Activated CD4-positive, alpha-beta T cell treated with anti-CD3 and anti-CD28 coated beads for 1 hour (primary cell): ENCODE measurements at regions not wholly inside any gene's neighbourhood (a gene's known extent, or its start where the extent isn't known, plus 50 kb on each side); places are given as distances from the start of the nearest gene placed in this dataset.
A peak's percentile ranks its signal among the peaks of the same experiment; 100 is the strongest.
"Not testable (repeated sequence)": the region's sequence is repeated elsewhere in the genome, so short reads cannot be mapped to it uniquely, and the experiment has no call there.

Experiments used
- DNase-seq: peaks from one replicate; pipeline ENCODE4 v3.0.0-alpha.2; 2020

DNA sequence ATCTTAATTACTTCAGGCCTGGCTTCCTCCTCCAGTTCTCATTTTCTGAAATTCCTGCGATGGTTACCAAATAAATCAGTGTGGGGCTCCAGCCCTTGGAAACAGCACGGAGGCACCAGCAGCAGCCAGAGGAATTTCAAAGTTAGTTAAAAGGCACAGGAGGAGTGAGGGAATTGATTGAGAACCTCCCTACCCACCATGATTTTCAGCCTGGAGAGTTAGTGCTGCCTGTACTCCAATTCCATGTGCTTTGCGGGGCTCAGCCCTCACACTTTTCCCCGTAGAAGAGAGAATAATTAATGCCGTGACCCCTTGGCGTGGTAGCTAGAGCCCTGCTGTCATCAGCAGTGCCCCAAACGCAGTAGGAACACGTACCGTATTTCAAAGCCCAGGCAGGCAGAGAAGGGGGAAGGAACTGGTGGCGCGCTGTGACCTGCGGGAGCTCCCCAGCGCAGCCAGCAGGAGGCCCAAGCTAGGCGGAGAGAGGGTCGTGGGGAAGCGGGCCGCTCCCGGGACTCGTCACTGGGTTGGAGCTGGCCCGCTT lies 84.0 kb upstream of the IGFBP7 start:
- DNase-seq, result no peak

GRCh38 chr4:57193209-57193810 lies 83.1 kb upstream of the IGFBP7 start:
- no peak for DNase-seq

- DNase-seq, result no peak
These were observed 81.4 kb upstream of the IGFBP7 start for GRCh38 chr4:57191523-57192034.

DNA sequence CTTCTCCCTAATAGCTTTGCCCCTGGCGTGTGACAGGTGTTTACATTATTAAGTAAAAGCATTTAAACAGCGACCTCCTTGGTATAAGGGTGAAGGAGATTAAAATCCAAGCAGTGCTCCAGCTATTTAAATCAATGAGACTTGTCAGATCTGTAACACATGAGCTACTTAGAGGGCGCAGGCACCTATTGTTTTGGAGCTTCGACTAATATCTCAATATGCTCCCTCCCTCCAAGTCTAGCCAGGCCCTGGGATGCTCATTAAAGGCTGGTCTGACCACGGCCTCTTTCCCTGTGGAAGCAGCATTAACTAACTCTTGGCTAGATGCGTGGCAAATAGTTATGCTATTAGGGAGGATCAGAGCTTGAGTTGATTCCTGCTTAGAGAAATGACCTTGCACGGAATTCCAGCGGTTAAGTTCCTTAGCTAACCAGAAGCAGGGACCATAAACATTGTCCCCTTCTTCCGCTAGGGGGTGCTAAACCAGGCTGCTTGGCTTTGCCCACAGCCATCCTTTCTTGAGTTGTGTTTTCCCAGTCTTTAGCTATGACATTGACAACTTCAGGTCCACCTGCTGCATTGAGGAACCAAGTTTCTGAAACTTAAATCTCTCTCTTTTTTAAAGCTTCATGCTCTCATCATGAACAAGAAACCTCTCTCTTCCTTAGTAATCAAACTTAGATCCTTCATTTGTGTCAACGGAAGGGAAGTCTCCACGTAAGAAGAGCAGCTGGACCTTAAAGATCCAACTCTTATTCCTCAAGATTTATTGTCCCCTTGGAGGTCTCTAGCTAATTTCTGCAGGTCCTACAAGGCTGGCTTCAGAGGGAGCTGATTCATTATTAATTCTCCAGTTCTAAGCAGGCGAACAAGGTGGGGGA lies 80.7 kb upstream of the IGFBP7 start:
- DNase-seq, result no peak

- no peak for DNase-seq
These were observed 77.1 kb upstream of the IGFBP7 start for GRCh38 chr4:57187246-57187645.

GRCh38 chr4:57184378-57185029 lies 74.3 kb upstream of the IGFBP7 start:
- no peak for DNase-seq

DNA sequence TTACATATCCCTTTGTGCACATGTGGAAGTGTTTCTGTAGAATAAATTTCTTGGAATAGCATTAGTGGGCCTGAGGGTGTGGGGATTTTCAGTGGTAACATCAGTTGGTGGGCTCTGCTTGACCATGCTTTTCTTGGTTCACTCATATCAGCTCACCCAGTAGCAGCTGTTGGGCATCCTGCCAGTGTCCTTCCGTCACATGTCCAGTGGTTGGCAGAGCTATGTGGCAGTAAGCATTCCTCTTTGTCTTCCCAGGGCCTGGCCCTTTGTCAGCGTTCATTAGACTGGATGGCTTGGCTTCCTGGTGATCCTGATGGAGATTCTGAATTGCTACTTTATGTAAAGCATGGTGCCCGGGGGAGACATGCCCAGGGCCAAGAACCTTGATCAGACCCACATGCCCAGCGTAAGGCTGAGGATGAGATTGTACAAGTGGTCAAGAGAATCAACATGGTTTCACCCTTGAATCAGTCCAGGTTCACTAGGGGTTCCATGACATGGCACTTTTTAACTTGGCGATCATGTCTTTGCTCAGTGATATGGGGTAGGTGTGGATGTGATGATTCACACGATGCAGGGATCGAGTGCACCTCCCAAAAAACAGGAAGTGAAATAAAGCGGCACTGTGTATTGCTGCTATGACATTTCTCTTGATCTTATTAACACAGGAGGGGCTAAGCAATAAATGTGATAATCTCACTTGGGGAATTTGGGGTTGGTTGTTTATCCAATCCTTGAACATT lies 72.1 kb upstream of the IGFBP7 start:
- no peak for DNase-seq

DNA sequence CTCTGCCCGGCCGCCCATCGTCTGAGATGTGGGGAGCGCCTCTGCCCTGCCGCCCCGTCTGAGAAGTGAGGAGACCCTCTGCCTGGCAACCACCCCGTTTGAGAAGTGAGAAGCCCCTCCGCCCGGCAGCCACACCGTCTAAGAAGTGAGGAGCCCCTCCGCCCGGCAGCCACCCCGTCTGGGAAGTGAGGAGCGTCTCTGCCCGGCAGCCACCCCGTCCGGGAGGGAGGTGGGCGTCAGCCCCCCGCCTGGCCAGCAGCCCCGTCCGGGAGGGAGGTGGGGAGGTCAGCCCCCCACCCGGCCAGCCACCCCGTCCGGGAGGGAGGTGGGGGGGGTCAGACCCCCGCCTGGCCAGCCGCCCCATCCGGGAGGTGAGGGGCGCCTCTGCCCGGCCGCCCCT lies 63.0 kb upstream of the IGFBP7 start:
- not testable (repeated sequence) for DNase-seq

DNA sequence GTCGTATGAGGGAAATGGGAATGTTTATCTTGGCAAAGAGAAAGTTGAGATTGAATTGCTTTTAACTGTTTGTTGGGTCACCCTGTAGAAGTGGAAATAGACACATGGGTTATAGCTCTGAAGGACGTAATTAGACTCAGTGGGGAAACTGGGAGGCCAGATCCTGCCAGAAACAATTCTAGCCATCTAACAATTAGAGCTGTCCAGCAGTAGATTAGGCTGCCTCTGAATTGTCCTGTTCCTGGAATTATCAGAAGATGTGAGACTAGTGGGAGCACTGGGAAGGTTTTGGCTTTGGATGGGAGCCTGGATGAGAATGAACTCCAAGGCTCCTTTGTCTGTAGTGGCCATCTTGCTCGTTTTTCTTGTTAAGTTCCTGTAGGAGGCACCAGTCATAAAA lies 61.9 kb upstream of the IGFBP7 start:
- no peak for DNase-seq

DNA sequence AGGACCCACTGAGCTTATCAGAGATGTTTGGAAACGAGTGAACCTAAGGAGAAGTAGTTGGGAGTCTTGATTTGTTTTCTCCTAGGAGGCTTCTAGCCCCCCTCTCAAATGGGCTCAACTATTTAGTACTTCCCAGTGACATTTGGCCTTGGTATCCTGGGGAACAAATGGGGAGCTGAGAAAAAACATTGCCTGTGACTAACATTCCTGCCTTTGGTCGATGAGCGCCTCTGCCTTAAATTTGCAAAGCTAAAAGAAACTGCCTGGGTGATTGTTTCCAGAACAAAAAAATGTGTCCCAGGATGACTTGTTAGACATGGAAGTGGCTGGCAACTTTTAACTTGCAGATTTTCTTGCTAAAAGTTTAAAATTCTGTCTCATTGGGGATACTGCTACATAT lies 58.8 kb upstream of the IGFBP7 start:
- no peak for DNase-seq

DNA sequence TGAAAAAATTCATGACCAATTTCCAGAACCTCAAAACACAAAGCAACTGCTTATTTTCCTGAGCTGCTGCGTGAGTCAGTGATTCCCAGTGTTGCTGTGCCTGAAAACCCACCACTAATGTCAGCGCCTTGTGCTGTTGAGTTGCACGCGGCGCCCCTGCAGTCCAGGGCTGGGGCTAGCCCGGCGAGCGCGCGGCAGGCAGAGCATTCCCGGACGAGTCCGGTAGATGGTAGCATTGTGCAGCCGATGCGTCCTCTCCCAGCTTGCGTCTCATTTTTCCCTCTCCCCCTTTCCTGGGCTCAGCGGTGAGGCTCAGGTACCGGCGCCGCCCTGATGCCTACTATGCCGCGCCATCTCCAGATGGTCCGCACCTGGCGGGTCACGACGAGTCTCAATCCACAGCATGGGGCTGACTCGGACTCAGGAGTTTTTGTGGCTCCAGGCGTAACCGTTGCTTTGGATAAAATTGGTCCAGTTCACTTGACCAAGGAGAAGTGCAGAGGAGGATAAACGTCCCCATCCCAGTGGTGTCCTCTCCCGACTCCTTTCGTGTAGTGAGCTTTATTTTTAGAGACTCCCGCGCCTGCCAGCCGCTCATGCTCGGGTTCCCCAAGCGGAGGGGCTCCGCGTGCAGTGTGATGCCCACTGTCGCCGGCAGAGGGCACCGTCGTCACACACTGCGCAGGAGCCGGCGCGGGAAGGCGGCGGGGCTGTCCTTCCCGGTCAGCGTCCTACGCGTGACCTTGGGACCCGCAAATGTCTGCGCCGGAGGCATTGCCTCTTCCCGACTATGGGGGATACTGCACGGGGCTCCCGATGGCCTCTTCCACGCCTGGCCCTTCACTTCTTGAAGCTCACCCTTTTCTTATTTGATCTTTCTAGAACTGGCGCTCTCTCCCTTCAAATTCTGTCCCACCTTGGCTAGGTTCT lies 53.6 kb upstream of the IGFBP7 start:
- DNase-seq, result peak; percentile 51

- DNase-seq, result no peak
These were observed 52.4 kb upstream of the IGFBP7 start for GRCh38 chr4:57162499-57163019.
